ENCODE measurements at regions not wholly inside any gene's neighbourhood (a gene's known extent, or its start where the extent isn't known, plus 50 kb on each side); places are given as distances from the start of the nearest gene placed in this dataset.

DNA sequence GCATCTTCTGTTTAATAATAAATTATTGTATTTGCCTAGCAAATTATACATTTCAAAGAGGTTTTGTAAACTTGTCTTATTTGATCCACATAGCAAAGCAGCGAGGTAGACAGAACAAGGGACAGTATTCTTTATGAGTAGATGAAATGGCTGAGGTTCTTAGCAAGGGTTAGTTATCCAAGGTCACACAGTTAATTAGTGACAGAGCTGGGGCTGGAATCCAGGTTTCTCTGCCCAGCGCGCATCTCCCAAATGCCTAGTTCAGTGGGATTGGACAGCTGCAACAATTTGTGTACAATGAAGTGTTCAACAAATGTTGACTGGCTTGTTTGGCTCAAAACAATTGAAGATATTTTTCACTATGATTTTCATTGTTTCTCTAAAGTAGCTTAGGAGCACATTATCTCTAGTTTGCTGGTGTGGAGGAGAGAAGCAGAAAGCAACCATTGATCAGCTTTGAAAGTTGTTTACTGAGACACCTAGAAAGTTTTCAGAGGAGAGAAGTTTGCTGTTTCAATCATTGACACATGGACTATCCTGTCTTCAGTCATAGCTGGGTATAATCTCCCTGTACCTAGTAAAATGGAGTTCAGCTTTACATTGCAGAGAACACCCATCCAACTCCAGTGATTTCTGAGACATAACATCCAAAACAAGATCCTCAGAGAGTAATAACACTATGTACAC lies 270.6 kb downstream of the FAT3 start:
- TF ChIP-seq EZH2 (IDR thresholded peaks at IDR 0.05; ENCODE audit: insufficient read depth, poor library complexity, severe bottlenecking): no peak
- no peak for TF ChIP-seq EZH2phosphoT487 (IDR thresholded peaks at IDR 0.05; ENCODE audit: insufficient read depth, low read depth)

All from GM23248 (cell line).